SK-N-SH treated with all-trans-retinoic acid at 6 μM for 48 hours (cell line): ENCODE measurements at regions not wholly inside any gene's neighbourhood (a gene's known extent, or its start where the extent isn't known, plus 50 kb on each side); places are given as distances from the start of the nearest gene placed in this dataset.

Experiments
- ATAC-seq: fragments of 200-7000 bp; cut with Tn5 transposase; 3 replicates; pipeline ENCODE4 v1.9.1; 2020; ENCODE audit warnings: mild to moderate bottlenecking, moderate library complexity
- ARNTL ChIP-seq: fragments of 450-650 bp; formaldehyde crosslinking; IDR thresholded peaks from 2 replicates; pipeline ENCODE4 v1.5.0; 2020; ENCODE audit warnings: low read depth, mild to moderate bottlenecking, moderate library complexity, borderline replicate concordance
- BACH2 ChIP-seq: fragments of 250-450 bp; sonication (Bioruptor Pico); IDR thresholded peaks from 2 replicates; pipeline ENCODE4 v1.9.0; 2021; ENCODE audit warnings: mild to moderate bottlenecking, borderline replicate concordance
- CSDC2 ChIP-seq: fragments of 250-450 bp; sonication (Bioruptor Pico); IDR thresholded peaks from 2 replicates; pipeline ENCODE4 v1.5.0; 2020; ENCODE audit warnings: mild to moderate bottlenecking, moderate library complexity
- CSRNP3 ChIP-seq: fragments of 250-450 bp; sonication (Bioruptor Pico); IDR thresholded peaks from 2 replicates; pipeline ENCODE4 v1.5.1; 2021; ENCODE audit warnings: mild to moderate bottlenecking, moderate library complexity
- ESRRG ChIP-seq: fragments of 250-450 bp; sonication (Bioruptor Pico); IDR thresholded peaks from 2 replicates; pipeline ENCODE4 v1.6.1; 2021; ENCODE audit warnings: mild to moderate bottlenecking
- GLIS3 ChIP-seq: fragments of 250-450 bp; sonication (Bioruptor Pico); IDR thresholded peaks from 2 replicates; pipeline ENCODE4 v1.5.0; 2020; ENCODE audit warnings: mild to moderate bottlenecking, moderate library complexity
- ISL1 ChIP-seq: fragments of 250-450 bp; sonication (Bioruptor Pico); IDR thresholded peaks from 2 replicates; pipeline ENCODE4 v2.1.2; 2022; ENCODE audit warnings: mild to moderate bottlenecking, moderate library complexity
- OSR1 ChIP-seq: fragments of 250-450 bp; sonication (Bioruptor Pico); IDR thresholded peaks from 2 replicates; pipeline ENCODE4 v1.8.0; 2022; ENCODE audit warnings: moderate library complexity, mild to moderate bottlenecking, inconsistent platforms
- POU6F1 ChIP-seq: fragments of 250-450 bp; sonication (Bioruptor Pico); IDR thresholded peaks from 2 replicates; pipeline ENCODE4 v1.8.0; 2021; ENCODE audit warnings: low read depth, mild to moderate bottlenecking, moderate library complexity, borderline replicate concordance
- PPARA ChIP-seq: fragments of 250-450 bp; sonication (Bioruptor Pico); IDR thresholded peaks from 2 replicates; pipeline ENCODE4 v1.5.0; 2020; ENCODE audit warnings: mild to moderate bottlenecking, borderline replicate concordance
- RARB ChIP-seq: fragments of 250-450 bp; sonication (Bioruptor Pico); IDR thresholded peaks from 2 replicates; pipeline ENCODE4 v1.8.0; 2021; ENCODE audit warnings: mild to moderate bottlenecking, moderate library complexity
- SNAI2 ChIP-seq: fragments of 250-450 bp; sonication (Bioruptor Pico); IDR thresholded peaks from 2 replicates; pipeline ENCODE4 v1.5.0; 2020; ENCODE audit warnings: mild to moderate bottlenecking, moderate library complexity
- TCF4 ChIP-seq: fragments of 250-450 bp; sonication (Bioruptor Pico); IDR thresholded peaks from 2 replicates; pipeline ENCODE4 v1.8.0; 2021; ENCODE audit warnings: mild to moderate bottlenecking, moderate library complexity, borderline replicate concordance
- TSHZ2 ChIP-seq: fragments of 250-450 bp; sonication (Bioruptor Pico); IDR thresholded peaks from 2 replicates; pipeline ENCODE4 v1.5.0; 2020; ENCODE audit warnings: mild to moderate bottlenecking, moderate library complexity
- ZC3H10 ChIP-seq: fragments of 250-450 bp; sonication (Bioruptor Pico); IDR thresholded peaks from 2 replicates; pipeline ENCODE4 v1.5.1; 2021; ENCODE audit warnings: mild to moderate bottlenecking, moderate library complexity
- ZFP3 ChIP-seq: fragments of 250-450 bp; sonication (Bioruptor Pico); IDR thresholded peaks from 2 replicates; pipeline ENCODE4 v1.5.0; 2020; ENCODE audit warnings: mild to moderate bottlenecking, moderate library complexity
- ZFP30 ChIP-seq: fragments of 450-650 bp; formaldehyde crosslinking; IDR thresholded peaks from 2 replicates; pipeline ENCODE4 v1.5.0; 2022; ENCODE audit warnings: mild to moderate bottlenecking, moderate library complexity
- ZNF565 ChIP-seq: fragments of 450-650 bp; formaldehyde crosslinking; conservative IDR thresholded peaks from 2 replicates; pipeline ENCODE4 v1.5.0; 2020; ENCODE audit warnings: low read depth, mild to moderate bottlenecking, moderate library complexity
- ZNF70 ChIP-seq: fragments of 450-650 bp; formaldehyde crosslinking; IDR thresholded peaks from 2 replicates; pipeline ENCODE4 v1.5.0; 2020; ENCODE audit warnings: mild to moderate bottlenecking, moderate library complexity
- ZNF8 ChIP-seq: fragments of 450-650 bp; formaldehyde crosslinking; IDR thresholded peaks from 2 replicates; pipeline ENCODE4 v1.5.0; 2020; ENCODE audit warnings: mild to moderate bottlenecking, moderate library complexity
- TF ChIP-seq, protein P1 (sequence below): fragments of 250-450 bp; sonication (Bioruptor Pico); IDR thresholded peaks from 2 replicates; pipeline ENCODE4 v1.5.1; 2020; ENCODE audit warnings: low read depth, mild to moderate bottlenecking, moderate library complexity

GRCh38 chr7:86226191-86226590, 417.5 kb upstream of the GRM3 start:
- TF ChIP-seq ESRRG (CRISPR knock-in tag) = no peak
- TF ChIP-seq BACH2 = no peak
- TF ChIP-seq ZNF8 (CRISPR knock-in tag) = no peak
- TF ChIP-seq POU6F1 (CRISPR knock-in tag) = no peak
- no peak for TF ChIP-seq CSRNP3 (CRISPR knock-in tag)
- TF ChIP-seq ZFP30 = no peak
- no peak for TF ChIP-seq OSR1 (CRISPR knock-in tag)
- no peak for TF ChIP-seq SNAI2 (CRISPR knock-in tag)
- no peak for TF ChIP-seq CSDC2
- no peak for ATAC-seq

DNA sequence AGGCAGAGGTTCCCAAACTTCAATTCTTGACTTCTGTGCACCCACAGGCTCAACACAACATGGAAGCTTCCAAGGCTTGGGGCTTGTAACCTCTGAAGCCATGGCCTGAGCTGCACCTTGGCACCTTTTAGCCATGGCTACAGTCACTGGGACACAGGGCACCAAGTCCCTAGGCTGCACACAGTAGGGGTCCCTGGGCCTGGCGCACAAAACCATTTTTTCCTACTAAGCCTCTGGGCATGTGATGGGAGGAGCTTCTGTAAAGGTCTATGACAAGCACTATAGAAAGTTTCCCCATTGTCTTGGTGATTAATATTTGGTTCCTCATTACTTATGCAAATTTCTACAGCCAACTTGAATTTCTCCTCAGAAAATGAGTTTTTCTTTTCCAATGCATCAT, 420.9 kb upstream of the GRM3 start:
- no peak for TF ChIP-seq ZNF565 (CRISPR knock-in tag)
- no peak for TF ChIP-seq TCF4 (CRISPR knock-in tag)
- TF ChIP-seq POU6F1 (CRISPR knock-in tag) = no peak
- no peak for TF ChIP-seq CSRNP3 (CRISPR knock-in tag)
- no peak for TF ChIP-seq OSR1 (CRISPR knock-in tag)
- no peak for TF ChIP-seq ESRRG (CRISPR knock-in tag)
- TF ChIP-seq SNAI2 (CRISPR knock-in tag) = no peak
- no peak for TF ChIP-seq ZFP30
- TF ChIP-seq ARNTL (CRISPR knock-in tag) = no peak
- no peak for TF ChIP-seq CSDC2
- TF ChIP-seq GLIS3 (CRISPR knock-in tag) = no peak
- no peak for TF ChIP-seq BACH2
- ATAC-seq = no peak

- TF ChIP-seq GLIS3 (CRISPR knock-in tag) = no peak
- TF ChIP-seq ZC3H10 (CRISPR knock-in tag) = no peak
- TF ChIP-seq RARB = no peak
- no peak for TF ChIP-seq TSHZ2 (CRISPR knock-in tag)
- no peak for TF ChIP-seq PPARA
- TF ChIP-seq CSDC2 = no peak
- TF ChIP-seq ZNF8 (CRISPR knock-in tag) = no peak
- TF ChIP-seq, protein P1, sequence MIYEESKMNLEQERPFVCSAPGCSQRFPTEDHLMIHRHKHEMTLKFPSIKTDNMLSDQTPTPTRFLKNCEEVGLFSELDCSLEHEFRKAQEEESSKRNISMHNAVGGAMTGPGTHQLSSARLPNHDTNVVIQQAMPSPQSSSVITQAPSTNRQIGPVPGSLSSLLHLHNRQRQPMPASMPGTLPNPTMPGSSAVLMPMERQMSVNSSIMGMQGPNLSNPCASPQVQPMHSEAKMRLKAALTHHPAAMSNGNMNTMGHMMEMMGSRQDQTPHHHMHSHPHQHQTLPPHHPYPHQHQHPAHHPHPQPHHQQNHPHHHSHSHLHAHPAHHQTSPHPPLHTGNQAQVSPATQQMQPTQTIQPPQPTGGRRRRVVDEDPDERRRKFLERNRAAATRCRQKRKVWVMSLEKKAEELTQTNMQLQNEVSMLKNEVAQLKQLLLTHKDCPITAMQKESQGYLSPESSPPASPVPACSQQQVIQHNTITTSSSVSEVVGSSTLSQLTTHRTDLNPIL (CRISPR knock-in tag) = no peak
- no peak for TF ChIP-seq ZNF70
- no peak for TF ChIP-seq OSR1 (CRISPR knock-in tag)
- TF ChIP-seq ARNTL (CRISPR knock-in tag) = no peak
- TF ChIP-seq ZFP3 = no peak
- TF ChIP-seq ISL1 (CRISPR knock-in tag) = no peak
- no peak for TF ChIP-seq CSRNP3 (CRISPR knock-in tag)
- ATAC-seq = no peak
Measured at GRCh38 chr7:86214734-86215133, 429.0 kb upstream of the GRM3 start.
